Effector CD4-positive, alpha-beta T cell (primary cell): ENCODE measurements at regions not wholly inside any gene's neighbourhood (a gene's known extent, or its start where the extent isn't known, plus 50 kb on each side); places are given as distances from the start of the nearest gene placed in this dataset.
"Not testable (repeated sequence)": the region's sequence is repeated elsewhere in the genome, so short reads cannot be mapped to it uniquely, and the experiment has no call there.

Source experiments
- DNase-seq: peaks from one replicate; pipeline ENCODE4 v3.0.0-alpha.2; 2020

- not testable (repeated sequence) for DNase-seq
Observed at GRCh38 chr20:30164389-30164788, 1093.1 kb upstream of the DEFB115 start.

- DNase-seq = no peak
Observed at GRCh38 chr20:30167540-30167939, 1089.9 kb upstream of the DEFB115 start.

GRCh38 chr20:30168025-30168799 is 1089.3 kb upstream of the DEFB115 start:
- no peak for DNase-seq

- no peak for DNase-seq
Observed at GRCh38 chr20:30168800-30169138, 1088.7 kb upstream of the DEFB115 start.

- no peak for DNase-seq
Observed at GRCh38 chr20:30175681-30176080, 1081.8 kb upstream of the DEFB115 start.

GRCh38 chr20:30183124-30183523 is 1074.3 kb upstream of the DEFB115 start:
- not testable (repeated sequence) for DNase-seq

- not testable (repeated sequence) for DNase-seq
Observed at GRCh38 chr20:30191785-30192184, 1065.7 kb upstream of the DEFB115 start.

GRCh38 chr20:30234477-30234876 is 1023.0 kb upstream of the DEFB115 start:
- not testable (repeated sequence) for DNase-seq

GRCh38 chr20:30275073-30275472 is 982.4 kb upstream of the DEFB115 start:
- not testable (repeated sequence) for DNase-seq

GRCh38 chr20:30281584-30282197 is 975.8 kb upstream of the DEFB115 start:
- no peak for DNase-seq

GRCh38 chr20:30283476-30284280 is 973.8 kb upstream of the DEFB115 start:
- DNase-seq = peak; percentile 14

GRCh38 chr20:30284281-30284905 is 973.1 kb upstream of the DEFB115 start:
- DNase-seq = no peak

GRCh38 chr20:30285677-30286076 is 971.8 kb upstream of the DEFB115 start:
- DNase-seq = no peak

GRCh38 chr20:30286157-30286556 is 971.3 kb upstream of the DEFB115 start:
- no peak for DNase-seq

GRCh38 chr20:30287459-30287858 is 970.0 kb upstream of the DEFB115 start:
- DNase-seq = not testable (repeated sequence)

- no peak for DNase-seq
Observed at GRCh38 chr20:30288346-30288745, 969.1 kb upstream of the DEFB115 start.

GRCh38 chr20:30289049-30289448 is 968.4 kb upstream of the DEFB115 start:
- not testable (repeated sequence) for DNase-seq

- DNase-seq = not testable (repeated sequence)
Observed at GRCh38 chr20:30289711-30290141, 967.7 kb upstream of the DEFB115 start.

GRCh38 chr20:30290361-30291063 is 967.0 kb upstream of the DEFB115 start:
- DNase-seq = not testable (repeated sequence)

GRCh38 chr20:30291064-30291379 is 966.4 kb upstream of the DEFB115 start:
- not testable (repeated sequence) for DNase-seq

GRCh38 chr20:30291686-30292085 is 965.8 kb upstream of the DEFB115 start:
- not testable (repeated sequence) for DNase-seq

- not testable (repeated sequence) for DNase-seq
Observed at GRCh38 chr20:30295396-30295795, 962.1 kb upstream of the DEFB115 start.
